GM18868 (cell line): ENCODE measurements at regions not wholly inside any gene's neighbourhood (a gene's known extent, or its start where the extent isn't known, plus 50 kb on each side); places are given as distances from the start of the nearest gene placed in this dataset.
"Not testable (repeated sequence)": the region's sequence is repeated elsewhere in the genome, so short reads cannot be mapped to it uniquely, and the experiment has no call there.

ENCODE experiments used
- ATAC-seq: cut with Tn5 transposase; IDR thresholded peaks from one replicate; pipeline ENCODE4 v1.9.1; 2021; ENCODE audit warnings: mild to moderate bottlenecking, moderate library complexity; ENCODE audit not compliant: unreplicated experiment

- ATAC-seq: no peak
Measured at GRCh38 chr10:131556897-131557495, 245.5 kb upstream of the TCERG1L start.

GRCh38 chr10:131557956-131558355 is 246.4 kb upstream of the TCERG1L start:
- ATAC-seq: not testable (repeated sequence)

GRCh38 chr10:131559450-131559911 is 248.0 kb upstream of the TCERG1L start:
- ATAC-seq: no peak

GRCh38 chr10:131560166-131560565 is 248.6 kb upstream of the TCERG1L start:
- ATAC-seq: no peak

GRCh38 chr10:131560706-131561355 is 249.3 kb upstream of the TCERG1L start:
- ATAC-seq: no peak

- no peak for ATAC-seq
Measured at GRCh38 chr10:131561897-131562296, 250.4 kb upstream of the TCERG1L start.

- no peak for ATAC-seq
Measured at GRCh38 chr10:131563411-131563810, 251.9 kb upstream of the TCERG1L start.

GRCh38 chr10:131567279-131568162 is 256.0 kb upstream of the TCERG1L start:
- no peak for ATAC-seq

- no peak for ATAC-seq
Measured at GRCh38 chr10:131568866-131569265, 257.3 kb upstream of the TCERG1L start.

- ATAC-seq: no peak
Measured at GRCh38 chr10:131569851-131570715, 258.6 kb upstream of the TCERG1L start.

- no peak for ATAC-seq
Measured at GRCh38 chr10:131570716-131571307, 259.3 kb upstream of the TCERG1L start.

GRCh38 chr10:131571346-131571745 is 259.8 kb upstream of the TCERG1L start:
- no peak for ATAC-seq

- no peak for ATAC-seq
Measured at GRCh38 chr10:131571865-131572264, 260.3 kb upstream of the TCERG1L start.

- no peak for ATAC-seq
Measured at GRCh38 chr10:131573256-131573655, 261.7 kb upstream of the TCERG1L start.

- ATAC-seq: no peak
Measured at GRCh38 chr10:131573707-131574106, 262.2 kb upstream of the TCERG1L start.

GRCh38 chr10:131574363-131574706 is 262.8 kb upstream of the TCERG1L start:
- ATAC-seq: no peak

- ATAC-seq: no peak
Measured at GRCh38 chr10:131574707-131575430, 263.3 kb upstream of the TCERG1L start.

- no peak for ATAC-seq
Measured at GRCh38 chr10:131575877-131576276, 264.4 kb upstream of the TCERG1L start.

- ATAC-seq: no peak
Measured at GRCh38 chr10:131576341-131577177, 265.0 kb upstream of the TCERG1L start.
